ENCODE measurements at regions not wholly inside any gene's neighbourhood (a gene's known extent, or its start where the extent isn't known, plus 50 kb on each side); places are given as distances from the start of the nearest gene placed in this dataset.
A peak's percentile ranks its signal among the peaks of the same experiment; 100 is the strongest.

- ATAC-seq (ENCODE audit: low read depth): 0 out of 3 replicates have a peak, but pooled peaks have one; percentile 4
- DNase-seq (ENCODE audit: low spot score): no peak
- Histone ChIP-seq H3K9me3 (ENCODE audit: severe bottlenecking) (no peaks in the 10 kb centered on the region), H3K4me3 (ENCODE audit: severe bottlenecking) (peak overlapping the region; percentile 46), H3K36me3 (ENCODE audit: low read depth) (peaks cover 20% of the 10 kb centered on the region), H3K27me3 (ENCODE audit: insufficient read depth, poor library complexity, severe bottlenecking) (no peaks in the 10 kb centered on the region), H3K4me1 (ENCODE audit: insufficient read depth, poor library complexity, severe bottlenecking) (peaks cover 51% of the 10 kb centered on the region), H3K27ac (ENCODE audit: poor library complexity, severe bottlenecking) (peak overlapping the region; percentile 92)
- TF ChIP-seq, protein P1, sequence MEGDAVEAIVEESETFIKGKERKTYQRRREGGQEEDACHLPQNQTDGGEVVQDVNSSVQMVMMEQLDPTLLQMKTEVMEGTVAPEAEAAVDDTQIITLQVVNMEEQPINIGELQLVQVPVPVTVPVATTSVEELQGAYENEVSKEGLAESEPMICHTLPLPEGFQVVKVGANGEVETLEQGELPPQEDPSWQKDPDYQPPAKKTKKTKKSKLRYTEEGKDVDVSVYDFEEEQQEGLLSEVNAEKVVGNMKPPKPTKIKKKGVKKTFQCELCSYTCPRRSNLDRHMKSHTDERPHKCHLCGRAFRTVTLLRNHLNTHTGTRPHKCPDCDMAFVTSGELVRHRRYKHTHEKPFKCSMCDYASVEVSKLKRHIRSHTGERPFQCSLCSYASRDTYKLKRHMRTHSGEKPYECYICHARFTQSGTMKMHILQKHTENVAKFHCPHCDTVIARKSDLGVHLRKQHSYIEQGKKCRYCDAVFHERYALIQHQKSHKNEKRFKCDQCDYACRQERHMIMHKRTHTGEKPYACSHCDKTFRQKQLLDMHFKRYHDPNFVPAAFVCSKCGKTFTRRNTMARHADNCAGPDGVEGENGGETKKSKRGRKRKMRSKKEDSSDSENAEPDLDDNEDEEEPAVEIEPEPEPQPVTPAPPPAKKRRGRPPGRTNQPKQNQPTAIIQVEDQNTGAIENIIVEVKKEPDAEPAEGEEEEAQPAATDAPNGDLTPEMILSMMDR (IDR thresholded peaks at IDR 0.05; ENCODE audit: poor library complexity, severe bottlenecking): no peak
Measured at GRCh38 chr1:198934901-198935305, 296.1 kb downstream of the PTPRC start.

- H3K27me3 ChIP-seq (ENCODE audit: insufficient read depth, poor library complexity, severe bottlenecking): no peaks in the 10 kb centered on the region
- H3K4me3 ChIP-seq (ENCODE audit: severe bottlenecking): peak overlapping the region; percentile 46
- H3K27ac ChIP-seq (ENCODE audit: poor library complexity, severe bottlenecking): peak overlapping the region; percentile 92
- TF ChIP-seq, protein P1 (IDR thresholded peaks at IDR 0.05; ENCODE audit: poor library complexity, severe bottlenecking): no peak
- peak; percentile 95 for DNase-seq (ENCODE audit: low spot score)
- H3K4me1 ChIP-seq (ENCODE audit: insufficient read depth, poor library complexity, severe bottlenecking): peaks cover 46% of the 10 kb centered on the region
- H3K36me3 ChIP-seq (ENCODE audit: low read depth): peaks cover 20% of the 10 kb centered on the region
- peak; percentile 83 for ATAC-seq (ENCODE audit: low read depth)
- H3K9me3 ChIP-seq (ENCODE audit: severe bottlenecking): no peaks in the 10 kb centered on the region
Measured at GRCh38 chr1:198935306-198935921, 296.6 kb downstream of the PTPRC start.

DNA sequence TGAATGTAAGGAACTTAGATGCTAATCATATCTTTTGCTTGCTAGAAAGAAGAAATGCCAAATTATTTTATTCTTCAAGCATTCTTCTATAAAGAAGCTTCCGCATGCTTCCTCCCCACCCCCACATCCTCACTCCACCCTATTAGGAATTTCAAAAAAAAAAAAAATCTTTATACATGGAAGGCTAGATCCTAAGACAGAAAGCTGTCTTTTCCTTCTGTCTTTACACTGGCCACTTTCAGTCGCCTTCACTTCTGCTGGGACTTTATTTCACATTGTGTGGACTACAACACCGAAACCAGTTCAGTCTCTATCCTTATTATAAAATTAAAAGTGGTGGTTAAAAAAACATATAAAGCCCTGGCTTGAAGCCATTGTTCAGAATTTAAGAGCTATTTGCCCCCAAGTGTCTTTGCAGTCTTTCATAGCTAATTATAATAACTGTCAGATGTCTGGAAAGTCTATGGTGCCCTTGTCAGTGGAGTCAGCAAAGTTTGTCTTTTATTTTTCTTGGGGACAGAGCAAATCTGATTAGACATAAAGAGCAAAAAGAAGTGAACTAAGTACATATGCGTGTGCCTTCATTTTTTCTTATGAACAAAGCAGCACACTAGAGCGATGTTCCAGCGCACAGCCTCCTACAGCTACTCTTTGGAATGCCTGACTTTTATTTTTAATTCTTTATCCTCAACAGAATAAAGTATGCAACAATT is 297.7 kb downstream of the PTPRC start:
- 0 out of 3 replicates have a peak, but pooled peaks have one; percentile 16 for ATAC-seq (ENCODE audit: low read depth)
- TF ChIP-seq, protein P1 (IDR thresholded peaks at IDR 0.05; ENCODE audit: poor library complexity, severe bottlenecking): no peak
- H3K27me3 ChIP-seq (ENCODE audit: insufficient read depth, poor library complexity, severe bottlenecking): no peaks in the 10 kb centered on the region
- peak overlapping the region; percentile 46 for H3K4me3 ChIP-seq (ENCODE audit: severe bottlenecking)
- peaks cover 20% of the 10 kb centered on the region for H3K36me3 ChIP-seq (ENCODE audit: low read depth)
- H3K4me1 ChIP-seq (ENCODE audit: insufficient read depth, poor library complexity, severe bottlenecking): peaks cover 35% of the 10 kb centered on the region
- H3K9me3 ChIP-seq (ENCODE audit: severe bottlenecking): no peaks in the 10 kb centered on the region
- H3K27ac ChIP-seq (ENCODE audit: poor library complexity, severe bottlenecking): peak overlapping the region; percentile 92
- DNase-seq (ENCODE audit: low spot score): no peak

GRCh38 chr1:198937231-198938031 is 298.6 kb downstream of the PTPRC start:
- peaks cover 26% of the 10 kb centered on the region for H3K4me1 ChIP-seq (ENCODE audit: insufficient read depth, poor library complexity, severe bottlenecking)
- H3K9me3 ChIP-seq (ENCODE audit: severe bottlenecking): no peaks in the 10 kb centered on the region
- H3K36me3 ChIP-seq (ENCODE audit: low read depth): peaks cover 20% of the 10 kb centered on the region
- no peaks in the 10 kb centered on the region for H3K27me3 ChIP-seq (ENCODE audit: insufficient read depth, poor library complexity, severe bottlenecking)
- DNase-seq (ENCODE audit: low spot score) (no peak), ATAC-seq (ENCODE audit: low read depth) (peak; percentile 89)
- peak overlapping the region; percentile 46 for H3K4me3 ChIP-seq (ENCODE audit: severe bottlenecking)
- TF ChIP-seq, protein P1 (IDR thresholded peaks at IDR 0.05; ENCODE audit: poor library complexity, severe bottlenecking): no peak
- H3K27ac ChIP-seq (ENCODE audit: poor library complexity, severe bottlenecking): peak overlapping the region; percentile 92
